Right lobe of liver (tissue), 6 donors: ENCODE measurements at regions not wholly inside any gene's neighbourhood (a gene's known extent, or its start where the extent isn't known, plus 50 kb on each side); places are given as distances from the start of the nearest gene placed in this dataset.
A peak's percentile ranks its signal among the peaks of the same experiment; 100 is the strongest.

Experiments
- ATAC-seq, 4 donors: fragments of 200-7000 bp; cut with Tn5 transposase; one replicate each; pipeline ENCODE4 v1.9.1; 2020; ENCODE audit warnings: mild to moderate bottlenecking in 4 of 4, moderate library complexity in 4 of 4
- DNase-seq, 3 donors: peaks; one replicate each; pipeline ENCODE4 v3.0.0-alpha.2; 2020
- H3K27ac ChIP-seq, 3 donors: fragments of 200-600 bp; one replicate each; pipeline ENCODE4 v1.8.0; 2022
- H3K27me3 ChIP-seq, 2 donors: fragments of 200-600 bp; one replicate each; pipeline ENCODE4 v1.8.0; 2022
- H3K36me3 ChIP-seq, 4 donors: fragments of 200-600 bp; sonication (generic) in 1 of 4; one replicate each; pipeline versions ENCODE4 v1.5.1 to v1.8.0; 2017 to 2022; ENCODE audit warnings: control low read depth in 1 of 4
- H3K4me1 ChIP-seq, 4 donors: fragments of 200-600 bp; sonication (generic) in 1 of 4; one replicate each; pipeline versions ENCODE4 v1.5.1 to v1.8.0; 2017 to 2022; ENCODE audit warnings: control low read depth in 1 of 4
- H3K4me3 ChIP-seq, 3 donors: fragments of 200-600 bp; one replicate each; pipeline ENCODE4 v1.8.0; 2022
- H3K9me3 ChIP-seq, 4 donors: fragments of 200-600 bp; sonication (generic) in 1 of 4; one replicate each; pipeline versions ENCODE4 v1.5.1 to v1.8.0; 2017 to 2022; ENCODE audit warnings: control low read depth in 1 of 4
- POLR2A ChIP-seq: fragments of 450-650 bp; IDR thresholded peaks from one replicate; pipeline ENCODE4 v1.6.1; 2017; ENCODE audit warnings: antibody characterized with exemption, mild to moderate bottlenecking
- WGBS: methylation state at CpG from one replicate; pipeline ENCODE4 v1.1.6; 2018; ENCODE audit warnings: low coverage, low lambda C conversion rate; ENCODE audit not compliant: insufficient coverage; ENCODE audit errors: missing lambda C conversion rate; 5-methylcytosine and 5-hydroxymethylcytosine counted together
- intact Hi-C, 2 donors: fragments of 100-400 bp; cut with DNase I; formaldehyde crosslinking; loops; one replicate each; pipeline versions ENCODE4 v1.11.2 to v1.14.1; 2022
- TF ChIP-seq, protein P1 (sequence below), 4 donors: fragments of 200-600 bp in 3 of 4; fragments of 450-650 bp in 1 of 4; IDR thresholded peaks; one replicate each; pipeline versions ENCODE4 v1.5.1 to v1.8.0; 2016 to 2022; ENCODE audit warnings: antibody characterized with exemption in 4 of 4, mild to moderate bottlenecking in 2 of 4
- donor health status: DM: no; HTN: yes; CAD: no.
- donor health status: DM: no; HTN: no; CAD: no.
- donor health status: DM: no; HTN: no; CAD: no.
- donor health status: DM: no; HTN: yes; CAD: no.
- donor health status: DM: no; HTN: yes; CAD: no.

DNA sequence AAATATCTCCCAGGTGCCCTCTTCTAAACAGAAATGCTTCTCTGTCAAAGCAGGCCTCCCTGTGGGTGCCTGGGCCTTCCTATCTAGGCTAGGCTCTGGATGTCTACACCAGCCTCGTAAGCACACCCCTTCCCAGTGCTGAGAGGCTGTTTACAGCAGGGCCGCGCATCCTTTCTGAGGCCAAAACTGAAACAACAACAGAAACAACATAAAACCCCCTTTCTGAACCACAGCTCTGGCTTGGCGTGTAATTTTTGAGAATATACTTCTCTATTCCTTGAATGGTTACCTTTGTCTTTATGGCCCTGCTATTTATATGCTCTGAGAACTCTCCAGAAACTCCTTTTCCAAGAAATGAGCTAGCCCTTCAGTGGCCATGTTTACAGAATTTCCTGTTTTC lies 118.4 kb downstream of the BCL2L11 start:
- H3K27me3 ChIP-seq, result no peaks in the 10 kb centered on the region
- no peaks in the 10 kb centered on the region for H3K9me3 ChIP-seq
- 60% methylated on average over 1 of the region's 4 CpGs for WGBS
- no peaks in the 10 kb centered on the region for H3K36me3 ChIP-seq
- intact Hi-C loops, result no loop called here
- no peak overlapping the region for H3K27ac ChIP-seq
- H3K4me1 ChIP-seq, result peaks cover 0 to 5% (median 0%) of the 10 kb centered on the region in 4 donors
- no peak for TF ChIP-seq POLR2A
- TF ChIP-seq, protein P1, sequence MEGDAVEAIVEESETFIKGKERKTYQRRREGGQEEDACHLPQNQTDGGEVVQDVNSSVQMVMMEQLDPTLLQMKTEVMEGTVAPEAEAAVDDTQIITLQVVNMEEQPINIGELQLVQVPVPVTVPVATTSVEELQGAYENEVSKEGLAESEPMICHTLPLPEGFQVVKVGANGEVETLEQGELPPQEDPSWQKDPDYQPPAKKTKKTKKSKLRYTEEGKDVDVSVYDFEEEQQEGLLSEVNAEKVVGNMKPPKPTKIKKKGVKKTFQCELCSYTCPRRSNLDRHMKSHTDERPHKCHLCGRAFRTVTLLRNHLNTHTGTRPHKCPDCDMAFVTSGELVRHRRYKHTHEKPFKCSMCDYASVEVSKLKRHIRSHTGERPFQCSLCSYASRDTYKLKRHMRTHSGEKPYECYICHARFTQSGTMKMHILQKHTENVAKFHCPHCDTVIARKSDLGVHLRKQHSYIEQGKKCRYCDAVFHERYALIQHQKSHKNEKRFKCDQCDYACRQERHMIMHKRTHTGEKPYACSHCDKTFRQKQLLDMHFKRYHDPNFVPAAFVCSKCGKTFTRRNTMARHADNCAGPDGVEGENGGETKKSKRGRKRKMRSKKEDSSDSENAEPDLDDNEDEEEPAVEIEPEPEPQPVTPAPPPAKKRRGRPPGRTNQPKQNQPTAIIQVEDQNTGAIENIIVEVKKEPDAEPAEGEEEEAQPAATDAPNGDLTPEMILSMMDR (IDR thresholded peaks at IDR 0.05), result no peak
- DNase-seq (no peak), ATAC-seq (no peak)
- no peak overlapping the region for H3K4me3 ChIP-seq

DNA sequence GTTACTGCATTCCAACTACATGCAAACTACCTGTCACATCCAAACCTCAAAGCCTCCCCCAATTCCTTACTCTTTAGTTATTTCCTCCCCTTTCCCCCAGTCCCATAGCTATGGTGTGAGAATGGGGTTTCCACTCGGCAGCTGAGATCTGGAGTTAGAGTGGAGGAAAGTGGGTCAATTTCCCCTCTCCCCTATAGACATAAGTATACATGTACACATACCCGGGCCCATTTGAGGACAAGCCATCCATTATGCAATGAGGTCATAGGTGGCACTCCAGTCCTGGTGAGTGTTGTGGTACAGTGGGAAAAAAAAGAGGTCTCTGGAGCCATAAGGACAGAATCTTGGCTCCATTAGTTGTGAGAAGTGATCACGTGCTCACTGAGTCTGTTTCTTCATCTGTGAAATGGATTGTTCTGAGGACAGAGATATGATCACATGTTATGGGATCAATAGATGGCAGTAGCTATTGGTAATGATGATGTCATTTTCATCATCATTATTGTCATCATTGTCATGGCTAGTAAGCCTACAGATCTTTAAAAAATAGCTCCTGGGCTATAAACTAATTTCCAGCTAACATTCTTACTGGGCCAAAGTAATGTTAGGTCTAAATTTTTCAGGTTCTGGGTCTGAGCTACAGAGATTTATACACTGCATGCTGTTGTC lies 119.0 kb downstream of the BCL2L11 start:
- 93% methylated on average over 3 of the region's 3 CpGs for WGBS
- ATAC-seq, result no peak
- H3K9me3 ChIP-seq, result no peaks in the 10 kb centered on the region
- no peaks in the 10 kb centered on the region for H3K36me3 ChIP-seq
- DNase-seq, result no peak
- no peak for TF ChIP-seq POLR2A
- TF ChIP-seq, protein P1 (IDR thresholded peaks at IDR 0.05), result no peak
- no peaks in the 10 kb centered on the region for H3K27me3 ChIP-seq
- H3K4me3 ChIP-seq, result no peak overlapping the region
- intact Hi-C loops, result no loop called here
- no peak overlapping the region for H3K27ac ChIP-seq
- H3K4me1 ChIP-seq, result peaks cover 0 to 6% (median 0%) of the 10 kb centered on the region in 4 donors

DNA sequence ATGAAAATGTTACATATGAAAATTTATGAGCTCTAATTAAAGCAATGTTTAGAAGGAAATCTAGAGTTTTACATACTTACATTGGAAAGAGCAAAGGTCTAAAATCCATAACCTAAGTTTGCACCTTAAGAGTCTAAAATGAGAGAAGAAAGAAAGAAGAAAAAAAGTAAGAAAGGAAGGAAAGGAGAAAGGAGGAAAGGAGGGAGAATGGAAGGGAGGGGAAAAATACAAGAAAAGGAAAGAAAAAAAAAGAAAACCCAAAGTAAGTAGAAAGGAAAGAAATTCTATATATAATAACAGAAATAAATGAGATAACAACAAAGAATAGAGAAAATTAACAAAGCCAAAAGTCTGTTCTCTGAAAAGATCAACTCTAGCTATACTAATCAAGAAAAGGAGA lies 122.6 kb downstream of the BCL2L11 start:
- Histone ChIP-seq H3K36me3 (no peaks in the 10 kb centered on the region), H3K27me3 (no peaks in the 10 kb centered on the region), H3K4me3 (no peak overlapping the region), H3K9me3 (no peaks in the 10 kb centered on the region), H3K4me1 (peaks cover 0 to 3% (median 0%) of the 10 kb centered on the region in 4 donors), H3K27ac (no peak overlapping the region)
- ATAC-seq (no peak), DNase-seq (no peak)
- intact Hi-C loops, result no loop called here
- no peak for TF ChIP-seq POLR2A
- TF ChIP-seq, protein P1 (IDR thresholded peaks at IDR 0.05), result no peak

DNA sequence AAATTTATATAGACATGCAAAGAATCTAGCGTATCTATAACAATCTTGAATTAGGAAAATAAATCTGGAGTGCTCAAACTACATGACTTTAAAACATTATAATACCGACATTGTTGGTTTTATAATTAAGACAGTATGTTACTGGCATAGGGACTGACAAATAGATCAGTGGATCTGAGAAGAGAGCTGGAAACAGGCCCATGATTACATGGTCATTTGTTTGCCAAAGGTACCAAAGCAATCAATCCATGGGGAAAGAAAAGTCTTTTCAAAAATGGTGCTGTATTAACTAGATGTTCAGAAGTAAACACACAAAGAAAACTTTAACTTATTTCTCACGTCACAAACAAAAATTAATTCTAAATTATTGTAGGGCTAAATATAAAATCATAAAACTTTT lies 124.2 kb downstream of the BCL2L11 start:
- no peak overlapping the region for H3K4me3 ChIP-seq
- WGBS, result 39% methylated on average over 3 of the region's 3 CpGs
- intact Hi-C loops, result no loop called here
- no peaks in the 10 kb centered on the region for H3K9me3 ChIP-seq
- H3K36me3 ChIP-seq, result no peaks in the 10 kb centered on the region
- no peak overlapping the region for H3K27ac ChIP-seq
- ATAC-seq, result peak; percentile 71 to 83 (median 76)
- no peak for DNase-seq
- H3K27me3 ChIP-seq, result no peaks in the 10 kb centered on the region
- TF ChIP-seq, protein P1 (IDR thresholded peaks at IDR 0.05), result no peak
- TF ChIP-seq POLR2A, result no peak
- peaks cover 0 to 3% (median 0%) of the 10 kb centered on the region in 4 donors for H3K4me1 ChIP-seq
